GM12891 (cell line): ENCODE measurements at regions not wholly inside any gene's neighbourhood (a gene's known extent, or its start where the extent isn't known, plus 50 kb on each side); places are given as distances from the start of the nearest gene placed in this dataset.

Experiments
- DNase-seq: peaks from one replicate; pipeline ENCODE4 v3.0.0; 2011; ENCODE audit warnings: low spot score; ENCODE audit not compliant: insufficient read length
- FAIRE-seq: peaks from 2 replicates; lab custom pipeline; 2011; peaks lifted over from hg19 to GRCh38; lab: Jason Lieb, UNC
- PAX5 ChIP-seq: IDR thresholded peaks from 2 replicates; pipeline ENCODE4 v1.6.1; 2011; ENCODE audit warnings: low read length, moderate library complexity, mild to moderate bottlenecking; ENCODE audit not compliant: insufficient read depth, severe bottlenecking
- POLR2A ChIP-seq: IDR thresholded peaks from 2 replicates; pipeline ENCODE4 v1.6.1; 2011; ENCODE audit warnings: low read depth, low read length, control low read depth
- POLR2AphosphoS5 ChIP-seq: IDR thresholded peaks from 2 replicates; pipeline ENCODE4 v1.6.1; 2011; ENCODE audit warnings: low read depth, low read length, control low read depth
- POU2F2 ChIP-seq: IDR thresholded peaks from 2 replicates; pipeline ENCODE4 v1.6.1; 2011; ENCODE audit warnings: low read depth, mild to moderate bottlenecking, control low read depth, low read length, moderate library complexity
- SPI1 ChIP-seq: IDR thresholded peaks from 2 replicates; pipeline ENCODE4 v1.6.1; 2011; ENCODE audit warnings: low read depth, low read length, control low read depth
- TAF1 ChIP-seq: IDR thresholded peaks from 2 replicates; pipeline ENCODE4 v1.6.1; 2011; ENCODE audit warnings: low read depth, low read length, control low read depth

GRCh38 chr17:15143524-15143923, 121.6 kb downstream of the PMP22 start:
- no peak for DNase-seq
- TF ChIP-seq POLR2AphosphoS5 (no peak), POU2F2 (no peak), TAF1 (no peak), SPI1 (no peak), POLR2A (no peak), PAX5 (no peak)
- no peak for FAIRE-seq

- FAIRE-seq, result no peak
- no peak for DNase-seq
- TF ChIP-seq TAF1 (no peak), PAX5 (no peak), SPI1 (no peak), POLR2AphosphoS5 (no peak), POU2F2 (no peak), POLR2A (no peak)
Measured at GRCh38 chr17:15134363-15134762, 130.8 kb downstream of the PMP22 start.

GRCh38 chr17:15133826-15134225, 131.3 kb downstream of the PMP22 start:
- no peak for TF ChIP-seq POLR2AphosphoS5
- TF ChIP-seq SPI1, result no peak
- no peak for TF ChIP-seq POU2F2
- no peak for TF ChIP-seq POLR2A
- TF ChIP-seq TAF1, result no peak
- TF ChIP-seq PAX5, result no peak
- FAIRE-seq, result no peak

GRCh38 chr17:15133143-15133542, 132.0 kb downstream of the PMP22 start:
- DNase-seq (no peak), FAIRE-seq (no peak)
- TF ChIP-seq POLR2A (no peak), SPI1 (no peak), POLR2AphosphoS5 (no peak), TAF1 (no peak), PAX5 (no peak), POU2F2 (no peak)

More at GRCh38 chr17:15133826-15134225, 131.3 kb downstream of the PMP22 start:
- DNase-seq, result no peak

GRCh38 chr17:15130426-15130825, 134.7 kb downstream of the PMP22 start:
- no peak for DNase-seq
- TF ChIP-seq POU2F2 (no peak), PAX5 (no peak), POLR2AphosphoS5 (no peak), SPI1 (no peak), TAF1 (no peak), POLR2A (no peak)
- FAIRE-seq, result no peak

GRCh38 chr17:15129986-15130385, 135.1 kb downstream of the PMP22 start:
- DNase-seq (no peak), FAIRE-seq (no peak)

GRCh38 chr17:15124746-15125145, 140.4 kb downstream of the PMP22 start:
- no peak for TF ChIP-seq TAF1
- no peak for TF ChIP-seq POU2F2
- TF ChIP-seq POLR2A, result no peak
- no peak for TF ChIP-seq PAX5
- no peak for TF ChIP-seq POLR2AphosphoS5
- no peak for TF ChIP-seq SPI1
- DNase-seq (no peak), FAIRE-seq (no peak)

More at GRCh38 chr17:15129986-15130385, 135.1 kb downstream of the PMP22 start:
- no peak for TF ChIP-seq SPI1
- TF ChIP-seq POLR2A, result no peak
- TF ChIP-seq TAF1, result no peak
- no peak for TF ChIP-seq POU2F2
- no peak for TF ChIP-seq POLR2AphosphoS5
- TF ChIP-seq PAX5, result no peak

GRCh38 chr17:15124264-15124595, 140.9 kb downstream of the PMP22 start:
- no peak for FAIRE-seq

GRCh38 chr17:15123593-15124263, 141.4 kb downstream of the PMP22 start:
- DNase-seq (no peak), FAIRE-seq (no peak)
- no peak for TF ChIP-seq SPI1
- TF ChIP-seq PAX5, result no peak
- TF ChIP-seq POLR2A, result no peak
- no peak for TF ChIP-seq TAF1
- no peak for TF ChIP-seq POLR2AphosphoS5
- TF ChIP-seq POU2F2, result no peak

More at GRCh38 chr17:15124264-15124595, 140.9 kb downstream of the PMP22 start:
- TF ChIP-seq SPI1 (no peak), POLR2A (no peak), PAX5 (no peak), TAF1 (no peak), POU2F2 (no peak), POLR2AphosphoS5 (no peak)
- DNase-seq, result no peak

- DNase-seq (no peak), FAIRE-seq (no peak)
- TF ChIP-seq POU2F2, result no peak
Measured at GRCh38 chr17:15122857-15123256, 142.3 kb downstream of the PMP22 start.
